Astrocyte of the cerebellum (primary cell): ENCODE measurements at regions not wholly inside any gene's neighbourhood (a gene's known extent, or its start where the extent isn't known, plus 50 kb on each side); places are given as distances from the start of the nearest gene placed in this dataset.

Experiments used
- DNase-seq: peaks from one replicate; pipeline ENCODE4 v3.0.0-alpha.2; 2011; ENCODE audit warnings: low read depth
- H3K4me3 ChIP-seq: 2 replicates; pipeline ENCODE4 v1.5.1; 2011; ENCODE audit warnings: mild to moderate bottlenecking, low read depth, low read length, moderate library complexity
- CTCF ChIP-seq: IDR thresholded peaks from 2 replicates; pipeline ENCODE4 v1.5.1; 2012; ENCODE audit warnings: low read length, low read depth, moderate library complexity, mild to moderate bottlenecking; ENCODE audit errors: missing control alignments
- in situ Hi-C: cut with HindIII; loops from 2 replicates; pipeline ENCODE4 v1.10.0; 2017; ENCODE audit warnings: low sequenced_read_pairs

- H3K4me3 ChIP-seq, result no peak overlapping the region
- no peak for TF ChIP-seq CTCF
- DNase-seq, result peak; percentile 78
- in situ Hi-C loops, result no loop called here
These were observed 349.7 kb downstream of the MDFIC start for GRCh38 chr7:115271332-115272235.

GRCh38 chr7:115269486-115269885 lies 347.6 kb downstream of the MDFIC start:
- in situ Hi-C loops, result no loop called here
- no peak for TF ChIP-seq CTCF
- DNase-seq, result no peak
- H3K4me3 ChIP-seq, result no peak overlapping the region

- no peak overlapping the region for H3K4me3 ChIP-seq
- no peak for TF ChIP-seq CTCF
- in situ Hi-C loops, result no loop called here
- no peak for DNase-seq
These were observed 345.6 kb downstream of the MDFIC start for GRCh38 chr7:115267503-115267902.

GRCh38 chr7:115260381-115260780 lies 338.5 kb downstream of the MDFIC start:
- no peak overlapping the region for H3K4me3 ChIP-seq
- no peak for TF ChIP-seq CTCF
- no peak for DNase-seq
- in situ Hi-C loops, result no loop called here

GRCh38 chr7:115252461-115252860 lies 330.6 kb downstream of the MDFIC start:
- DNase-seq, result no peak
- in situ Hi-C loops, result no loop called here
- TF ChIP-seq CTCF, result no peak
- H3K4me3 ChIP-seq, result no peak overlapping the region

GRCh38 chr7:115249080-115249479 lies 327.2 kb downstream of the MDFIC start:
- in situ Hi-C loops, result no loop called here
- TF ChIP-seq CTCF, result no peak
- H3K4me3 ChIP-seq, result no peak overlapping the region
- DNase-seq, result no peak
